Lower leg skin (tissue), 4 donors: ENCODE measurements at regions not wholly inside any gene's neighbourhood (a gene's known extent, or its start where the extent isn't known, plus 50 kb on each side); places are given as distances from the start of the nearest gene placed in this dataset.
"Not testable (repeated sequence)": the region's sequence is repeated elsewhere in the genome, so short reads cannot be mapped to it uniquely, and the experiment has no call there.

ENCODE experiments used
- DNase-seq, 2 donors: peaks; one replicate each; pipeline ENCODE4 v3.0.0-alpha.2; 2019; ENCODE audit warnings: low spot score in 2 of 2
- H3K4me3 ChIP-seq: fragments of 200-600 bp; sonication (generic); 2 replicates; pipeline ENCODE4 v1.5.1; 2017; ENCODE audit warnings: mild to moderate bottlenecking, low read depth; ENCODE audit not compliant: poor library complexity, severe bottlenecking
- CTCF ChIP-seq, 3 donors: fragments of 450-650 bp; IDR thresholded peaks; one replicate each; pipeline ENCODE4 v1.5.1; 2016; ENCODE audit warnings: antibody characterized with exemption in 3 of 3, mild to moderate bottlenecking in 3 of 3, moderate library complexity in 2 of 3
- POLR2A ChIP-seq, 2 donors: fragments of 450-650 bp; IDR thresholded peaks; one replicate each; pipeline ENCODE4 v1.6.1; 2016 to 2017; ENCODE audit warnings: antibody characterized with exemption in 2 of 2, mild to moderate bottlenecking in 1 of 2, moderate library complexity in 1 of 2
- WGBS, 2 donors: methylation state at CpG; one replicate each; pipeline ENCODE4 v1.1.5; 2018; 5-methylcytosine and 5-hydroxymethylcytosine counted together
- intact Hi-C: fragments of 100-400 bp; cut with DNase I; formaldehyde crosslinking; loops from one replicate; pipeline ENCODE4 v1.15.0; 2023; ENCODE audit warnings: low total_unique reads

- TF ChIP-seq POLR2A (IDR thresholded peaks at IDR 0.05) (no peak), CTCF (IDR thresholded peaks at IDR 0.05) (no peak)
- 80 to 86% methylated on average over 4 of the region's 4 CpGs for WGBS, 2 donors
- intact Hi-C loops, result no loop called here
- no peak overlapping the region for H3K4me3 ChIP-seq
- no peak for DNase-seq
Measured at GRCh38 chr10:57599440-57599839, 668.3 kb downstream of the IPMK start.

GRCh38 chr10:57593983-57594573 lies 673.6 kb downstream of the IPMK start:
- DNase-seq, result no peak
- no peak for TF ChIP-seq POLR2A (IDR thresholded peaks at IDR 0.05)
- no peak for TF ChIP-seq CTCF (IDR thresholded peaks at IDR 0.05)
- intact Hi-C loops, result no loop called here
- no peak overlapping the region for H3K4me3 ChIP-seq
- WGBS, 2 donors, result 83% methylated on average over 1 of the region's 1 CpG

GRCh38 chr10:57579926-57580325 lies 687.8 kb downstream of the IPMK start:
- DNase-seq, result no peak
- TF ChIP-seq POLR2A (IDR thresholded peaks at IDR 0.05), result no peak
- no peak for TF ChIP-seq CTCF (IDR thresholded peaks at IDR 0.05)
- intact Hi-C loops, result no loop called here
- no peak overlapping the region for H3K4me3 ChIP-seq

GRCh38 chr10:57562211-57562610 lies 705.5 kb downstream of the IPMK start:
- intact Hi-C loops, result no loop called here
- no peak for TF ChIP-seq POLR2A (IDR thresholded peaks at IDR 0.05)
- TF ChIP-seq CTCF (IDR thresholded peaks at IDR 0.05), result no peak
- no peak for DNase-seq

GRCh38 chr10:57551774-57552173 lies 715.9 kb downstream of the IPMK start:
- H3K4me3 ChIP-seq, DNase-seq, intact Hi-C loops: not testable (repeated sequence)
- 77 to 92% methylated on average over 5 of the region's 5 CpGs for WGBS, 2 donors

More at GRCh38 chr10:57562211-57562610, 705.5 kb downstream of the IPMK start:
- no peak overlapping the region for H3K4me3 ChIP-seq

- no peak for DNase-seq
- no peak overlapping the region for H3K4me3 ChIP-seq
- TF ChIP-seq POLR2A (IDR thresholded peaks at IDR 0.05) (no peak), CTCF (IDR thresholded peaks at IDR 0.05) (no peak)
- intact Hi-C loops, result no loop called here
- WGBS, 2 donors, result 88 to 90% methylated on average over 3 of the region's 3 CpGs
Measured at GRCh38 chr10:57535306-57535705, 732.4 kb downstream of the IPMK start.
